ENCODE measurements at regions not wholly inside any gene's neighbourhood (a gene's known extent, or its start where the extent isn't known, plus 50 kb on each side); places are given as distances from the start of the nearest gene placed in this dataset.
"Not testable (repeated sequence)": the region's sequence is repeated elsewhere in the genome, so short reads cannot be mapped to it uniquely, and the experiment has no call there.

GRCh38 chr6:121595646-121596045 is 160.2 kb downstream of the GJA1 start:
- DNase-seq (ENCODE audit: low spot score) = no peak

- DNase-seq (ENCODE audit: low spot score) = no peak
Observed at GRCh38 chr6:121596441-121596840, 161.0 kb downstream of the GJA1 start.

- DNase-seq (ENCODE audit: low spot score) = no peak
Observed at GRCh38 chr6:121597654-121598053, 162.2 kb downstream of the GJA1 start.

GRCh38 chr6:121599331-121599730 is 163.9 kb downstream of the GJA1 start:
- DNase-seq (ENCODE audit: low spot score) = not testable (repeated sequence)

- no peak for DNase-seq (ENCODE audit: low spot score)
Observed at GRCh38 chr6:121600389-121601168, 165.1 kb downstream of the GJA1 start.

GRCh38 chr6:121603486-121603885 is 168.0 kb downstream of the GJA1 start:
- no peak for DNase-seq (ENCODE audit: low spot score)

GRCh38 chr6:121607721-121608120 is 172.3 kb downstream of the GJA1 start:
- no peak for DNase-seq (ENCODE audit: low spot score)

GRCh38 chr6:121608270-121608669 is 172.8 kb downstream of the GJA1 start:
- no peak for DNase-seq (ENCODE audit: low spot score)

GRCh38 chr6:121609281-121609680 is 173.8 kb downstream of the GJA1 start:
- DNase-seq (ENCODE audit: low spot score) = no peak

GRCh38 chr6:121612927-121613326 is 177.5 kb downstream of the GJA1 start:
- DNase-seq (ENCODE audit: low spot score) = no peak

GRCh38 chr6:121614115-121614514 is 178.7 kb downstream of the GJA1 start:
- DNase-seq (ENCODE audit: low spot score) = no peak

- DNase-seq (ENCODE audit: low spot score) = no peak
Observed at GRCh38 chr6:121615493-121615892, 180.0 kb downstream of the GJA1 start.

GRCh38 chr6:121616406-121616805 is 181.0 kb downstream of the GJA1 start:
- no peak for DNase-seq (ENCODE audit: low spot score)

GRCh38 chr6:121617388-121617787 is 181.9 kb downstream of the GJA1 start:
- no peak for DNase-seq (ENCODE audit: low spot score)

- no peak for DNase-seq (ENCODE audit: low spot score)
Observed at GRCh38 chr6:121619013-121619412, 183.6 kb downstream of the GJA1 start.

- no peak for DNase-seq (ENCODE audit: low spot score)
Observed at GRCh38 chr6:121619987-121620740, 184.7 kb downstream of the GJA1 start.

- no peak for DNase-seq (ENCODE audit: low spot score)
Observed at GRCh38 chr6:121627761-121628160, 192.3 kb downstream of the GJA1 start.

- DNase-seq (ENCODE audit: low spot score) = no peak
Observed at GRCh38 chr6:121630716-121631115, 195.3 kb downstream of the GJA1 start.

- not testable (repeated sequence) for DNase-seq (ENCODE audit: low spot score)
Observed at GRCh38 chr6:121631752-121632151, 196.3 kb downstream of the GJA1 start.

GRCh38 chr6:121633309-121633708 is 197.9 kb downstream of the GJA1 start:
- DNase-seq (ENCODE audit: low spot score) = no peak

- DNase-seq (ENCODE audit: low spot score) = not testable (repeated sequence)
Observed at GRCh38 chr6:121634586-121634985, 199.1 kb downstream of the GJA1 start.

- no peak for DNase-seq (ENCODE audit: low spot score)
Observed at GRCh38 chr6:121635355-121635754, 199.9 kb downstream of the GJA1 start.

- DNase-seq (ENCODE audit: low spot score) = not testable (repeated sequence)
Observed at GRCh38 chr6:121636217-121636616, 200.8 kb downstream of the GJA1 start.

All from germinal center (tissue), 1 donor.